ENCODE measurements at regions not wholly inside any gene's neighbourhood (a gene's known extent, or its start where the extent isn't known, plus 50 kb on each side); places are given as distances from the start of the nearest gene placed in this dataset.

DNA sequence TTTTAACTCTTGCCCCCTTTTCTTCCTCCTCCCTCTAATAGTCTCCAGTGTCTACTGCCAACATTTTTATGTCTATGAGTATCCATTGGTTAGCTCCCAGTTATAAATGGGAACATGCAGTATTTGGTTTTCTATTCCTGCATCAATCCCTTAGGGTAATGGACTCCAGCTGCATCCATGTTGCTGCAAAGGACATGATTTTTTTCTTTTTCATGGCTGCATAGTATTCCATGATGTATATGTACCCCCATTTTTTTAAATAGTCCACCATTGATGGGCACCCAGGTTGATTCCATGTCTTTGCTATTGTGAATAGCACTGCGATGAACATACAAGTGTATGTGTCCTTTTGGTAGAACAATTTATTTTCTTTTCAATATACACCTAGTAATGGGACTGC lies 993.7 kb downstream of the EFNA5 start:
- no peaks in the 10 kb centered on the region for H3K79me2 ChIP-seq (ENCODE audit: insufficient read depth)
- H3K36me3 ChIP-seq (replicated peaks in 1 of 2; ENCODE audit: control insufficient read depth in 1 of 2, insufficient read depth in 2 of 2, low read length in 1 of 2), result no peaks in the 10 kb centered on the region
- H2AFZ ChIP-seq (ENCODE audit: low read depth), result no peak overlapping the region
- no peak overlapping the region for H3K4me3 ChIP-seq (ENCODE audit: low read depth in 2 of 2, low read length in 1 of 2)
- no peaks in the 10 kb centered on the region for H3K27me3 ChIP-seq (ENCODE audit: insufficient read depth)
- H3K9ac ChIP-seq, result no peak overlapping the region
- H3K27ac ChIP-seq (ENCODE audit: low read depth in 2 of 2, low read length in 1 of 2), result no peak overlapping the region
- H4K20me1 ChIP-seq (ENCODE audit: insufficient read depth), result no peaks in the 10 kb centered on the region
- DNase-seq, result no peak
- no peak for TF ChIP-seq FOXJ3 (CRISPR knock-in tag; IDR thresholded peaks at IDR 0.05)
- TF ChIP-seq RCOR1 (IDR thresholded peaks at IDR 0.05; ENCODE audit: low read length), result no peak
- no peak for TF ChIP-seq NFIC (IDR thresholded peaks at IDR 0.05; ENCODE audit: borderline replicate concordance)
- TF ChIP-seq IRF3 (IDR thresholded peaks at IDR 0.05; ENCODE audit: low read depth, low read length), result no peak
- TF ChIP-seq NRF1 (IDR thresholded peaks at IDR 0.05; ENCODE audit: low read depth, low read length), result no peak
- no peak for TF ChIP-seq JUND (IDR thresholded peaks at IDR 0.05)
- no peak for TF ChIP-seq POLR2AphosphoS5 (IDR thresholded peaks at IDR 0.05; ENCODE audit: low read depth, low read length)
- TF ChIP-seq MAX (IDR thresholded peaks at IDR 0.05; ENCODE audit: low read depth), result no peak
- TF ChIP-seq RXRA (IDR thresholded peaks at IDR 0.05; ENCODE audit: borderline replicate concordance, low read depth), result no peak
- no peak for TF ChIP-seq USF1 (IDR thresholded peaks at IDR 0.05; ENCODE audit: borderline replicate concordance, low read depth)
- TF ChIP-seq EP300 (IDR thresholded peaks at IDR 0.05; ENCODE audit: borderline replicate concordance in 1 of 2, low read depth in 1 of 2, low read length in 1 of 2), result no peak
- TF ChIP-seq SIN3A (IDR thresholded peaks at IDR 0.05; ENCODE audit: borderline replicate concordance, low read depth, low read length), result no peak
- no peak for TF ChIP-seq ZBTB33 (IDR thresholded peaks at IDR 0.05; ENCODE audit: borderline replicate concordance, low read depth)
- no peak for TF ChIP-seq TCF12 (IDR thresholded peaks at IDR 0.05)
- no peak for TF ChIP-seq ELF1 (IDR thresholded peaks at IDR 0.05)
- TF ChIP-seq EZH2phosphoT487 (IDR thresholded peaks at IDR 0.05; ENCODE audit: borderline replicate concordance, low read depth), result no peak
- TF ChIP-seq GATA2 (CRISPR knock-in tag; IDR thresholded peaks at IDR 0.05), result no peak
- TF ChIP-seq, protein P1, sequence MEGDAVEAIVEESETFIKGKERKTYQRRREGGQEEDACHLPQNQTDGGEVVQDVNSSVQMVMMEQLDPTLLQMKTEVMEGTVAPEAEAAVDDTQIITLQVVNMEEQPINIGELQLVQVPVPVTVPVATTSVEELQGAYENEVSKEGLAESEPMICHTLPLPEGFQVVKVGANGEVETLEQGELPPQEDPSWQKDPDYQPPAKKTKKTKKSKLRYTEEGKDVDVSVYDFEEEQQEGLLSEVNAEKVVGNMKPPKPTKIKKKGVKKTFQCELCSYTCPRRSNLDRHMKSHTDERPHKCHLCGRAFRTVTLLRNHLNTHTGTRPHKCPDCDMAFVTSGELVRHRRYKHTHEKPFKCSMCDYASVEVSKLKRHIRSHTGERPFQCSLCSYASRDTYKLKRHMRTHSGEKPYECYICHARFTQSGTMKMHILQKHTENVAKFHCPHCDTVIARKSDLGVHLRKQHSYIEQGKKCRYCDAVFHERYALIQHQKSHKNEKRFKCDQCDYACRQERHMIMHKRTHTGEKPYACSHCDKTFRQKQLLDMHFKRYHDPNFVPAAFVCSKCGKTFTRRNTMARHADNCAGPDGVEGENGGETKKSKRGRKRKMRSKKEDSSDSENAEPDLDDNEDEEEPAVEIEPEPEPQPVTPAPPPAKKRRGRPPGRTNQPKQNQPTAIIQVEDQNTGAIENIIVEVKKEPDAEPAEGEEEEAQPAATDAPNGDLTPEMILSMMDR (IDR thresholded peaks at IDR 0.05), result no peak
- 78% methylated on average over 1 of the region's 1 CpG for WGBS (ENCODE audit: low lambda C conversion rate)
- H3K9me3 ChIP-seq, result no peaks in the 10 kb centered on the region
- no peaks in the 10 kb centered on the region for H3K9me2 ChIP-seq
- CTCF ChIA-PET, result no interaction called here
- no peaks in the 10 kb centered on the region for H3F3A ChIP-seq (replicated peaks; ENCODE audit: insufficient read depth)
- H3K4me1 ChIP-seq (ENCODE audit: control insufficient read depth in 1 of 2, insufficient read depth in 2 of 2, low read depth in 1 of 2, low read length in 1 of 2), result no peaks in the 10 kb centered on the region; a peak in 1 of 4 replicates
- H3K4me2 ChIP-seq, result no peak overlapping the region
- POLR2A ChIA-PET, result no interaction called here
